ENCODE measurements at regions not wholly inside any gene's neighbourhood (a gene's known extent, or its start where the extent isn't known, plus 50 kb on each side); places are given as distances from the start of the nearest gene placed in this dataset.
"Not testable (repeated sequence)": the region's sequence is repeated elsewhere in the genome, so short reads cannot be mapped to it uniquely, and the experiment has no call there.

DNA sequence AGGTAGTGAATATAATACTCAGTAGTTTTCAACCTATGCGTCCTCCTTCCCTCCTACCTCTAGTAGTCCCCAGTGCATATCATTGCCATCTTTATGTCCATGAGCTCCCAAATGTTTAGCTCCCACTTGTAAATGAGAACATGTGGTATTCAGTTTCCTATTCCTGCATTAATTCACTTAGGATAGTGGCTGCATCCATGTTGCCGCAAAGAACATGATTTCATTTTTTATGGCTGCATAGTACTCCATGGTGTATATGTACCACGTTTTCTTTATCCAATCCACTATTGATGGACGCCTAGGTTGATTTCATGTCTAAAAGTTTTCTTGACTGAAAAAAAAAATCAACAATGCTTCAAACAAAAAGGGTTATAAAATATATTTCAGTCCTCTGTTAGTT is 303.4 kb upstream of the SGCG start:
- no peak for DNase-seq

DNA sequence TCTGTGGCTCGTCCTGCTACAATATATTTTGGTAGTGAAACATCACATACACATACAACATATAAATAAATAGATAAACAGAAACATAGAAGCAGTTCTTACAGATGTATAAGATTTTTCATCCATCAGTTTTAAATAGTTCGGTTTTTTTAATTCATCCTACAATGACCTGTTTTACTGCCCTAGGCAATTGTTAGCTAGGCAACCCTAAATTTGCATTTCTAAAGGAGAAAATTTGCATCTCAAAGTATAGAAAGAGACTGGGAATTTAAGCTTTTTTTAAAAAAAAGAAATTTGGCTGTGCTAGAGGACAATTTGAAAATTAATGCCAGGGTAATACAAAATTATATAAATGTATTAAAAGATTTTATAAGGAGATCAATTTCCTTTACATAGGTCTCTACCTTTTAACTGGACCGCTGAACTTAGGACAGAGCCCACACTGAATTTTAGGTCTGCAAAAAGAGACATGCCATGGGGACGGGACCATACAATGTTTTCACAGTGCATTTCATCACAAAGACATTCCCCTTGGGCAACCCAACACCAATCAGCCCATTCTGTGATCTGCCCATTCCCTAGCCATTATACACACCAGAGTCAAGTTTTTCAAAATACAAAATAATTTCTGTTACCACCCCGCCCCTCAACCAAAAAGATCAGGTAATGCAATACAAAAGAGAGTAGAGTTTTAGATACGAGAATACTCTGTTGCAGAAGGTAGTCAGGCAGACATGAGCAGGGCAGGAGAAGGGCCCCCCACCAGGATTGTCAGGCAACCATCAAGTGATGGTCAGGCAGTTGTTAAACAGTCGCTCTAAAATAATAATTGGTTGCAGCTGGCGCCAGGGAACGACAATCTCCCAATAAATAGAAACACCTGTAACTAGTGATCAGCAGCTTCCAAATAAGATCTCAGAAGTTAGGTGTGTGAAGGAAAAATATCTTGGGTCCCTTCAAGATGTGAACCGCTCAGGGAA is 299.7 kb upstream of the SGCG start:
- no peak for DNase-seq

- not testable (repeated sequence) for DNase-seq
Measured at GRCh38 chr13:22881721-22882608, 298.8 kb upstream of the SGCG start.

DNA sequence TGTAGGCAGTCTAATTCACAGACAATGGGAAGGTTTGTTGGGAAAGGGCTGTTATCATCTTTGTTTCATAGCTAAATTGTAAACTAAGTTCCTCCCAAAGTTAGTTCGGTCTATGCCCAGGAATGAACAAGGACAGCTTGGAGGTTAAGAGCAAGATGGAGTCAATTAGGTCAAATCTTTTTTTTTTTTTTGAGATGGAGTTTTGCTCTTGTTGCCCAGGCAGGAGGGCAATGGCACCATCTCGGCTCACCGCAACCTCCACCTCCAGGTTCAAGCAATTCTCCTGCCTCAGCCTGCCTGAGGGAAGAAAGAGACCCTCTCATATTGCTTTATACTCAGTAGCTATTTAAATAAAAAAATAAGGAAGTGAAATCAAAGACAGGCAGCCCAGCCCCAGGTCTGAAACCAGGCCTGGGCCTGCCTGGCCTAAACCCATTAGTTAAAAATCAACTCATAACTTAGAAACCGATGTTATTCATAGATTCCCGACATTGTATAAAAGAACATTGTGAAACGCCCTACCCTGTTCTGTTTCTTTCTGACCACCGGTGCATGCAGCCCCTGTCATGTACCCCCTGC is 297.4 kb upstream of the SGCG start:
- no peak for DNase-seq

- no peak for DNase-seq
Measured at GRCh38 chr13:22883956-22884355, 296.8 kb upstream of the SGCG start.

DNA sequence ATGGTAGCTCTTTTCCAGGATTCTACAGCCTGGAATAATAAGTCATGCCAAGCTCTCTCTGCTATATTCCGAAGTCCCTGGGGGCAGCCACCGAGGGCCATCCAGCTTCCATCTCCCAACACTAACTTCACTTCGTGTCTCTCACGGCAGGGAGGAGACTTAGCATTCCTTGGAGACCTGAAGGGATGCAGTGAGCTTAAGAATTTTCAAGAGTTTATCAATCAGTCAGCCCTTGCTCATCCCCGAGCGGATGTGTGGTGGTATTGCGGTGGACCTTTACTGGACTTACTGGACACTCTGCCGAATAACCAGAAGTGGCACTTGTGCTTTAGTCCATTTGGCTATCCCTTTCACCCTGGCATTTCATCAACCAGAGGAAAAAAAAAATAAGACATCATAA is 294.7 kb upstream of the SGCG start:
- not testable (repeated sequence) for DNase-seq

DNA sequence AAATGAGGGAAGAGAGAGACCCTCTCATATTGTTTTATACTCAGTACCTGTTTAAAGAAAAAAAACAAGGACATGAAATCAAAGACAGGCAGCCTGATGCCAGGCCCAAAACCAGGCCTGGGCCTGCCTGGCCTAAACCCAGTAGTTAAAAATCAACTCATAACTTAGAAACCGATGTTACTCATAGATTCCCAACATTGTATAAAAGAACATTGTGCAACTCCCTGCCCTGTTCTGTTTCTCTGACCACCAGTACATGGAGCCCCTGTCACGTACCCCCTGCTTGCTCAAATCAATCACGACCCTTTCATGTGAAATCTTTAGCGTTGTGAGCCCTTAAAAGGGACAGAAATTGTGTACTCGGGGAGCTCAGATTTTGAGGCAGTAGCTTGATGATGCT is 291.4 kb upstream of the SGCG start:
- DNase-seq, result not testable (repeated sequence)

GRCh38 chr13:22893204-22893603 is 287.6 kb upstream of the SGCG start:
- DNase-seq, result no peak

DNA sequence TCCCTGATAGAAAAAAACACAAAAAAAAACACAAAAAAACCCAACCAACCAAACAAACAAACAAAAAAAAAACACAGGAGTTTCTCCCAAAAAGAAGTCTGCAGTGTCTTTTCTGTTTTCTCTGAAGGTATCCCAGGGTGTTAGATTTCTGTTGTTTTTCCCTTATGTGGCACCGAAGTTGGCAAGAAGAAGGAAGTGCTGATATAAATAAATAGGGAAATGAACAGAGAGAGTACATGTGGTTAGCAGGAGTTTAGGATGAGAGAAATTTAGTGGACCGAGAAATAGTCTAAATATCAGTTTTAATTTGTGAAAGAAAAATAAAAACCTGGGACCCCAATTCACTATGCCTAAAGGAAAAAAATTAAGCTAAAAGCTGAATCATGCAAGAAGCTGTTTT is 287.0 kb upstream of the SGCG start:
- DNase-seq, result no peak

GRCh38 chr13:22897571-22898314 is 283.0 kb upstream of the SGCG start:
- no peak for DNase-seq

DNA sequence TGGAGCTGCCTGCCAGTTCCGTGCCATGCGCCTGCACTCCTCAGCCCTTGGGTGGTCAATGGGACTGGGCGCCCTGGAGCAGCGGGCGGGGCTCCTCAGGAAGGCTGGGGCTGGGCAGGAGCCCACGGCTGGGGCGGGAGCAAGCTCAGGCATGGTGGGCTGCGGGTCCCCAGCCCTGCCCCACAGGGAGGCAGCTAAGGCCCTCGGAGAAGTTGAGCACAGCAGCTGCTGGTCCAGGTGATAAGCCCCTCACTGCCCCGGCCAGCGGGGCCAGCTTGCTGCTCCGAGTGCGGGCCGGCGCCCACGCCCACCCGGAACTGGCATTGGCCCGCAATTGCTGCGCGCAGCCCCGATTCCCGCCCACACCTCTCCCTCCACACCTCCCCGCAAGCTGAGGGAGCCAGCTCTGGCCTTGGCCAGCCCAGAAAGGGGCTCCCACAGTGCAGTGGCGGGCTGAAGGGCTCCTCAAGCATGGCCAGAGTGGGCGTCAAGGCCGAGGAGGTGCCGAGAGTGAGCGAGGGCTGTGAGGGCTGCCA is 280.3 kb upstream of the SGCG start:
- not testable (repeated sequence) for DNase-seq

DNA sequence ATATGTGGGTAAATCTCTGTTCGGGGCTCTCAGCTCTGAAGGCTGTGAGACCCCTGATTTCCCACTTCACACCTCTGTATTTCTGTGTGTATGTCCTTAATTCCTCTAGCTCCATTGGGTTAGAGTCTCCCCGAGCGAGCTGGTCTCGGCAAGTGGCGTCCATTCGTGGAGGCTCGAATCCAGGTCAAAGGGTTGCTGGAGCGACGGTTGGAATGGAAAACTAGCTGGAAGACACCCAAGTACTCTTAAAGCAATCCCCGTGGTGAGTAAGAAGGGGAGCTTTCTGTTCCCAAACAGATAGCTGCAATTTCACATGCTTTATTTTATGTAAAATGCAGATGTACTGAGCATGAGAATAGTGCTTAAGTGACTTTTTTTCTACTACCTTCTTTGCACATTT is 277.5 kb upstream of the SGCG start:
- no peak for DNase-seq

GRCh38 chr13:22903925-22904324 is 276.9 kb upstream of the SGCG start:
- no peak for DNase-seq

DNA sequence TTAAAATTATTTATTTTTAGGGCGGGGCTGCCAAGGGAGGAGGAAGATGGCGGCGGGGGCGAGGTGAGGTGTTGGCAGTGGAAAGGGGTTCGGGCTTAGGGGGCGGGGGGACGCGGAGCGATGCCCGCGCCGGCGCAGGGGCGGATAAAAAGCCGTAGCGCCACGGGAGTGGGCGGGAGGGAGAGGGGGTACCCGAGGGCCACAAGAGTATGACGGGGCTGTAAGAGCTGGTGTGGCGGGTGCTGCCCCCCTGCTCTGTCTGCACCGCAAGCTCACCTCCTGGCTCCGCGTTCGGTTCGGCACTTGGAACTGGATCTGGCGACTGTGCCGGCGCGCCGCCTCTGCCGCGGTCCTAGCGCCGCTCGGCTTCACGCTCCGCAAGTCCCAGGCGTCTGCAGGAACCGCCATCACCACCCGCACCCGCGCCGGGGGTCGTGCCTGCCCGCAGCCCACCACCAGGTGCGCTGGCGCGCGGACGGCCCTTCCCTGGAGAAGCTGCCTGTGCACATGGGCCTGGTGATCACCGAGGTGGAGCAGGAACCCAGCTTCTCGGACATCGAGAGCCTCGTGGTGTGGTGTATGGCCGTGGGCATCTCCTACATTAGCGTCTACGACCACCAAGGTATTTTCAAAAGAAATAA is 265.2 kb upstream of the SGCG start:
- DNase-seq, result no peak

DNA sequence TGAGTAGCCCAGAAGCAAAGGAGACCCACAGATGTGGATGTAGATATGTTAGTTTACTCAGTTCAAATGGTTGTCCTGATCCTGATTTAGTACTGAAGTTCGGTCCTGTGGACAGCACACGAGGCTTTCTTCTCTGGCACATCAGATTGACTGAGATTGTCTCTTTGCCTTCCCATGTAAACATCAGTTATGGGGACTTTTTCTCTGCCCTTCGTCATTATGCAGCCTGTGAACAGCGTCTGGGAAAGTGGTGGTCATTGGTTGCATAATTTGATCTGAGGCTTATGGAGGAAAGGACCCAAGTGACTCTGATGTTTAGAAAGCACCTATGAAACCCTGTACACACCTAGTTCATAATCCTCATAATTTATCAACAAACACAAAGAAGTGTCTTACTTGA is 264.5 kb upstream of the SGCG start:
- DNase-seq, result not testable (repeated sequence)

DNA sequence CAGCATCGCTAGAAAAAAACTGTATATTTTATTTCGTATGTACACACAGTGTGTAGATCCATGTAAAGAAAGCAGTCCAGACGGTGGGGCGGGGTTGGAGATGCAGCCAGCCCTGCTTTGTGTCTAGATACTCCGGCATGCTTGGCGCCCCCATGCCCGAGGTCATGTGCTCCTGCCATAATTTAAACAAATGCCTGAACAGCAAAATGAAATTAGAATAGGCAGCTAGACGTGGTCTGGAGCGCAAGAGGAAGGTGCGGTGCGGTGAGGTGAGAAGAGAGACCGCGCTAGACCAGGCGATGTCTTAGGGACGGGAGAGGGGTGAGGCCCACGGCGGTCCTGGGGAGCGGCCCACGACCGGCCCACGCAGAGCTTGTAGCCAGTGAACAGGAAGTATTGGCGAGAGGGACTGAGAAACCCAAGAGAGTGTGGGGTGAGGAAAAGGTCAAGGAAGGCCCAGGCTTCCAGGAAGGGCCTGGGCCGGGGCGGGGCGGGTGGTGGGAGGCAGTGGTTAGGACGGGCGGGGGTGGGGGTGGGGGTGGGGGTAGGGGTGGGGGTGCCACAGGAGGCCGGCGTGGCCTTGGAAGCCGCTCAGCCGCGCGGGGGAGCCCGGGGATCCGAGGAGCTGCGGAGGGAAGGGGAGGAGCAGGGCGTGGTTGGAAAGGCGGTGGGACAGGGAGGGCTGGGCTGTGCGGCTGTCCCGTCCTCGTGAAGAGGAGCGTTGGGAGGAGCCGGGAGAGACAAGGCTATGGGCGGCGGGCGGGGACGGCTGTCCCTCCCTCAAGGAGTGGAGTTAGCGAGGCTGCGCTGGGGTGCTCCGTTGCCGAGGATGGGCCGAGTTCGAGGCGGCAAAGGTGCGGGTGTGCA is 254.7 kb upstream of the SGCG start:
- no peak for DNase-seq

DNA sequence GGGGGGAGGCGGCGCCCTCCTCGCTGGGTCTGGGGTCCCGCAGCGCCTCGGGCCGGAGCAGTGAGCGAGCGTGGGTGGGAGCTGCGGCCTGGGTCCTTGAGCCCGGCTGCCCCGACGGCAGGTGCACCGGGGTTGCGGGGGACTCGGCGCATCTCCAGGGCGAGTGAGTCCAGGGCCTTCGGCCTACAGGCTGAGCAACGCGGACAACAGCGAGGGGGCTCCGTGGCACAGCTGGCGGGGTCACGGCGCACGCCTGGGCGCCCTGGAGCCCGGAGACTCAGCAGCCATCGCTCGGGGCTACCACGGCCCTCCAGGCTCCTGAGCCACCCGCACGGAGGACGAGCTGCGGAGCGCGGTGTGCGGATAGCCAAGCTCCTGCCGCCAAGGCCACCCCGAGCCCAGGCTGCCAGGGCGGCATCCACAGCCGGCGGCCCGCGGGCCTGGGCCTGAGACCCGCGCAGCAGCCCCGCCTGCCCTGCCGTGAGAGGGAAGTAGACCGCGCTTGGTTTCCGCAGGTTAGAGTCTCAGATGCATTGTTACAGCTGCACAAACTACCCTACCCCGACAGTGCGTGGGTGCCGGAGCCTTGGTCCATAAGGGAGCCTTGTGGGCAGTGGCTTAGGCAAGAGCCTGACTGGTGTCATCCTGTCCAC is 253.9 kb upstream of the SGCG start:
- no peak for DNase-seq

DNA sequence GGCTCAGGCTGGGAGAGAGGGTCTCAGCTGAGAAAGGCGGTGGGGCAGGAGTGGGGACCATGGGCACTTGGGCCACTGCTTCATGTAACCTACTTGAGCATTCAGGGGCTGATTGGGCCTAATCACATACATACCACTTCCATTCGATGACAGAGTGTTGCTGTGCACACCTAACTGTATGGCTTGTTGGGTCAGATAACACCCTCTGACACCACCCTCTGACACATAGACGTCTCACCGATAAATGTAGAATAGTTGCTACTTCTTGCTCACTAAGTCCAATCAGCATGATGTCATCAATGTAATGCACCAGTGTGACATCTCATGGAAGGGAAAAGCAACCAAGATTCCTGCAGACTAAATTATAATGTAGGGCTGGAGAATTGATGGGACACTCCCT is 252.9 kb upstream of the SGCG start:
- not testable (repeated sequence) for DNase-seq

DNA sequence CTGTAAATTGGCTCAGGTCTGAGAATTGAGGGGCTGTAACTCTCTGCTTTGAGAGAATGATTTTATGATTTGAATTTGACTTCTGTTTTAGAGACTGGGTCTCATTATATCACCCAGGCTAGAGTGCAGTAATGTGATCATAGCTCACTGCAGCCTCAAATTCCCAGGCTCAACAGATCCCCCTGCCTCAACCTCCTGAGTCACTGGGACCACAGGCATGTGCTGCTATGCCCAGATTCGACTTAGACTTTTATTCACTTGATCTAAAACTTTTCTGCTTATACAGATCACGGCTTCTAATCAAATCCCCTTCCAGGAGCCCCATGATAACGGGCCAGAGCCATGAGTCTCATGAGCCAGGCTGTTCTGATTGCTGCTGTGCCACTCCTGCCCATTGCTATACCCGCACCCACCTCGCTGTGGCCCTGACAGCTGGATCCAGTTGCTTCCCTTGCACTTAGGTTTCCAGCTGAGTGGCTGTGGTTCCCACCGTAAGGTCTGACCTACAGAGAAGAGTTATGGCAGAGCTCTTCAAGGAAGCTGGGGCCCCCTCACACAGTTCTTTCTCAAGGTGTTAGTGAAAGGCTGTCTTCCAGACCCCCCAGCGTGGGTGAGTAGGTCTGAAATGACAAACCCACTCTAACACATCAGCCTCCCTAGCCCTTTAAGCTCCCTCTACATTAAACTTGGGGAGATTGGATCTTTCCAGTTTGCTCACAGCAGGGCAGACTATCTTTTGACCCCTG is 251.2 kb upstream of the SGCG start:
- no peak for DNase-seq

GRCh38 chr13:22931576-22931975 is 249.2 kb upstream of the SGCG start:
- no peak for DNase-seq
